PFSK-1 (cell line): ENCODE measurements at regions not wholly inside any gene's neighbourhood (a gene's known extent, or its start where the extent isn't known, plus 50 kb on each side); places are given as distances from the start of the nearest gene placed in this dataset.

Experiments used
- FOXP2 ChIP-seq: optimal IDR thresholded peaks from 2 replicates; pipeline ENCODE3; 2011; ENCODE audit warnings: borderline replicate concordance, control low read depth, inconsistent platforms; ENCODE audit not compliant: insufficient read depth; ENCODE audit errors: extremely low read length, extremely low read depth
- POLR2AphosphoS5 ChIP-seq: IDR thresholded peaks from 2 replicates; pipeline ENCODE4 v1.6.1; 2012; ENCODE audit warnings: low read depth, mild to moderate bottlenecking, control low read depth, low read length, moderate library complexity
- REST ChIP-seq, 2 experiments: IDR thresholded peaks; 2 replicates each; pipeline versions ENCODE4 v1.6.1 to v1.8.0; 2011 to 2012; ENCODE audit warnings: low read depth in 2 of 2, low read length in 2 of 2, control low read depth in 1 of 2, inconsistent platforms in 1 of 2, mild to moderate bottlenecking in 1 of 2, moderate library complexity in 1 of 2; ENCODE audit not compliant: insufficient read depth in 1 of 2
- SIN3A ChIP-seq: IDR thresholded peaks from 2 replicates; pipeline ENCODE4 v1.6.1; 2012; ENCODE audit warnings: mild to moderate bottlenecking, low read length, moderate library complexity, borderline replicate concordance; ENCODE audit not compliant: insufficient read depth
- TAF1 ChIP-seq: IDR thresholded peaks from 2 replicates; pipeline ENCODE4 v1.6.1; 2012; ENCODE audit warnings: low read length, control low read depth, borderline replicate concordance; ENCODE audit not compliant: insufficient read depth

DNA sequence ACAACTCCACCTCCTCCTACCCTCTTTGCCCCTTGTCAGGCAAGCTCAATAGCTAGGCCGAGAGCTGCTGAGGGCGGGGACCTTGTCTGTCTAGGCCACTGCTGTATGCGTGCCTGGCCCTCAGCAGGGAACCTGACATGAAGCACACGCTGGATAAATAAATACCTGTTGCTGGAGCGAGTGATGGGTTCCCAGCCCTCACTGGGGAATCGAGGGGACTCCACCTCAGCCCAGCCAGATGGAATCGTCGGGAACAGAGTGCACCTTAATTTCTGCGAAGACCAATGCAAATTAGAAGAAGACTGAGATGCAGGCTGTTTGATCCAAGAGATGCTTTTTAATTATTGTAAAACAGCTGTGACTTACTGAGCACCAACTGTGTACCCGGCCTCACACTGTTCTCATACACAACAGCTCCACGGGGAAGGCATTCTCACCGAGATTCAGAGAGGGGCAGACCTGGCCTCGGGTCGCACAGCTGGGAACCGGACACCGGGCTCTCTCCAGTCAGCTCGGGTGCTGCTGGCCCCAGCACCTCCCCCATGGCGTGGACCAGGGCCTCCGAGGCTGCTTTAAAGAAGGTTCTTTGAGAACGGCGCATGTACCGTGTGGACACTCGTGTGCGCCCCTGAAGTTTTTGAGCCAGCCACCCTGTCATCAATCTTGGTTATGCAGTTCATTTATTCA is 109.7 kb upstream of the IER5L start:
- TF ChIP-seq SIN3A, result no peak
- TF ChIP-seq TAF1, result no peak
- TF ChIP-seq REST (IDR thresholded peaks at IDR 0.05; ENCODE audit: insufficient read depth in 1 of 2, low read depth in 2 of 2, low read length in 2 of 2), result no peak
- TF ChIP-seq POLR2AphosphoS5, result no peak
- no peak for TF ChIP-seq FOXP2

DNA sequence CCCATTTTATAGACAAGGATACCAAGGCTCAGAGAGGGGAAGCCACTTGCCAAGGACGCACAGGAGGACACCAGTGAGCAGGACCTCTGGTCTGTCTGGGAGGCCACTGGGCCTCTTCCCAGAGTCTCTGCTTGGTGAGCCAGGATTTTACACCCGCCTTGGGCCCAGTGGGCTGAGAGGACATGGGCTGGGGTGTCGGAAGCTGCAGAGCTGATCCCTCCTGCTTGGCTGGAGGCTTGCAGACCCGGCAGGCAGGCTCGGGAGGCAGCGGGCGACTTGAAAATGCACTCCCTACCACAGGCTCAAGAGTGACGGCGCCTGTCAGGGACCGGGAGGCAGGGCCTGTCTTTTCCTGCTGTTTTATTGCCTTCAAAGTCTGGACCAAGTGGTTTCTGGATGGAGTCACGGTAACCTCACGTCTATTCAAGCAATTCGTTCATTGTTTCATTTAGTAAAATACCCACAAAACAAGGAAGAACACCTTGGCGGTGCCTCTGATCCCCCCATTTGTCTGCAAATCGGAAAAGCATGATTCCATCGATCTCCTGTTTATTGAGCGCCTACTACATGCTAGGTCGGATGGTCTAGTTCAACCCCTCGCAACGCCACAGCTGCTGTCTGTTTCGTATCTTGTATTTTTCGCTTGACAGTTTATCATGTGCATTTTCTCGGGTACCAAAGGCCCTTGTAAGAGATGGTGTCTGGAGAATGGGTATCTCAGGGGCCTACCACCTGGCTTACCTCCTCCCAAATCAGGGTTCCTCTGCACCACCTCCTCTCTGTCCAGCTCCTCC is 108.1 kb upstream of the IER5L start:
- no peak for TF ChIP-seq SIN3A
- no peak for TF ChIP-seq POLR2AphosphoS5
- no peak for TF ChIP-seq FOXP2
- no peak for TF ChIP-seq REST (IDR thresholded peaks at IDR 0.05; ENCODE audit: insufficient read depth in 1 of 2, low read depth in 2 of 2, low read length in 2 of 2)
- no peak for TF ChIP-seq TAF1

- no peak for TF ChIP-seq REST (IDR thresholded peaks at IDR 0.05; ENCODE audit: insufficient read depth in 1 of 2, low read depth in 2 of 2, low read length in 2 of 2)
- TF ChIP-seq POLR2AphosphoS5, result no peak
- no peak for TF ChIP-seq FOXP2
- TF ChIP-seq TAF1, result no peak
Observed at GRCh38 chr9:129285382-129285781, 107.3 kb upstream of the IER5L start.

- no peak for TF ChIP-seq FOXP2
- TF ChIP-seq POLR2AphosphoS5, result no peak
- TF ChIP-seq TAF1, result no peak
- no peak for TF ChIP-seq REST (IDR thresholded peaks at IDR 0.05; ENCODE audit: insufficient read depth in 1 of 2, low read depth in 2 of 2, low read length in 2 of 2)
- TF ChIP-seq SIN3A, result no peak
Observed at GRCh38 chr9:129284607-129285291, 106.7 kb upstream of the IER5L start.
